K562 (cell line): ENCODE measurements at regions not wholly inside any gene's neighbourhood (a gene's known extent, or its start where the extent isn't known, plus 50 kb on each side); places are given as distances from the start of the nearest gene placed in this dataset.

ENCODE experiments used
- ATAC-seq: fragments of 200-7000 bp; cut with Tn5 transposase; 3 replicates; pipeline ENCODE4 v1.9.1; 2020; ENCODE audit warnings: moderate library complexity
- BruUV-seq: library from RNA; stranded (reverse); fragments of 400-500 nt; replicated peaks from 2 replicates; lab custom pipeline; 2021; lab: Mats Ljungman, UMichigan
- CTCF ChIA-PET: fragments of 300-600 bp; formaldehyde crosslinking; extraction: SDS; loops from one replicate; lab custom pipeline; 2021; ENCODE audit warnings: low intra/inter-chr PET ratio; lab: Yijun Ruan, JAX
- POLR2A ChIA-PET: fragments of 300-600, 350-650 bp; sonication (Branson Sonifier 250); formaldehyde crosslinking; extraction: SDS; loops from one replicate; lab custom pipeline; 2021; ENCODE audit warnings: antibody characterized with exemption, inconsistent platforms; lab: Yijun Ruan, JAX
- DNase-seq, 4 experiments: peaks; one replicate each; pipeline versions ENCODE4 v3.0.0 to v3.0.0-alpha.2; 2011 to 2018; ENCODE audit warnings: low spot score in 3 of 4, mixed read lengths in 3 of 4; ENCODE audit errors: extremely low read depth in 1 of 4
- FAIRE-seq: peaks from 2 replicates; lab custom pipeline; 2011; peaks lifted over from hg19 to GRCh38; lab: Jason Lieb, UNC
- H2AFZ ChIP-seq: 2 replicates; pipeline ENCODE4 v1.6.0; 2011; ENCODE audit warnings: low read depth, low read length, control low read depth, inconsistent platforms
- H3K27ac ChIP-seq: fragments of 200-600 bp; 3 replicates; pipeline ENCODE4 v1.8.0; 2011; ENCODE audit warnings: low read depth, mild to moderate bottlenecking, control low read depth, inconsistent platforms, low read length, moderate library complexity, mixed read lengths; ENCODE audit errors: extremely low read depth
- H3K27me3 ChIP-seq, 2 experiments: fragments of 300-600 bp in 1 of 2; 2 replicates in 1 of 2; 3 replicates in 1 of 2; pipeline versions ENCODE4 v1.6.0 to v1.8.0; 2011; ENCODE audit warnings: inconsistent platforms in 2 of 2, low read length in 2 of 2, mild to moderate bottlenecking in 1 of 2, mixed read lengths in 1 of 2, moderate library complexity in 1 of 2; ENCODE audit not compliant: control insufficient read depth in 2 of 2, insufficient read depth in 2 of 2
- H3K36me3 ChIP-seq: fragments of 300-600 bp; 3 replicates; pipeline ENCODE4 v1.8.0; 2011; ENCODE audit warnings: mild to moderate bottlenecking, low read length, inconsistent platforms; ENCODE audit not compliant: control insufficient read depth, insufficient read depth
- H3K4me1 ChIP-seq, 2 experiments: fragments of 200-600 bp in 1 of 2; replicated peaks in 1 of 2; 2 replicates in 1 of 2; 3 replicates in 1 of 2; pipeline versions ENCODE4 v1.5.1 to v1.8.0; 2011; ENCODE audit warnings: inconsistent platforms in 2 of 2, low read length in 2 of 2, mild to moderate bottlenecking in 1 of 2, mixed read lengths in 1 of 2, moderate library complexity in 1 of 2; ENCODE audit not compliant: control insufficient read depth in 2 of 2, insufficient read depth in 2 of 2
- H3K4me2 ChIP-seq: 2 replicates; pipeline ENCODE4 v1.6.1; 2011; ENCODE audit warnings: low read length, control low read depth, inconsistent platforms, mixed read lengths; ENCODE audit not compliant: insufficient read depth
- H3K4me3 ChIP-seq: fragments of 200-600 bp; sonication (generic), shearing (Covaris generic); 2 replicates; pipeline ENCODE4 v1.5.1; 2016; ENCODE audit warnings: control low read depth, inconsistent platforms
- H3K79me2 ChIP-seq: fragments of 200-600 bp; 3 replicates; pipeline ENCODE4 v1.8.0; 2011; ENCODE audit warnings: low read length, inconsistent platforms; ENCODE audit not compliant: control insufficient read depth, insufficient read depth
- H3K9ac ChIP-seq, 2 experiments: 2 replicates each; pipeline versions ENCODE4 v1.6.0 to v1.6.1; 2011; ENCODE audit warnings: low read depth in 2 of 2, low read length in 2 of 2, control low read depth in 1 of 2, inconsistent platforms in 1 of 2, mild to moderate bottlenecking in 1 of 2, mixed read lengths in 1 of 2; ENCODE audit not compliant: insufficient read depth in 1 of 2
- H3K9me1 ChIP-seq: one replicate; pipeline ENCODE4 v1.6.0; 2011; ENCODE audit warnings: inconsistent platforms, mild to moderate bottlenecking, low read length, moderate library complexity; ENCODE audit not compliant: control insufficient read depth, insufficient read depth
- H3K9me3 ChIP-seq: replicated peaks from 2 replicates; pipeline ENCODE4 v1.5.1; 2011; ENCODE audit warnings: low read depth, low read length, inconsistent platforms; ENCODE audit not compliant: control insufficient read depth, insufficient read depth
- H4K20me1 ChIP-seq: replicated peaks from 2 replicates; pipeline ENCODE4 v1.6.1; 2011; ENCODE audit warnings: low read length, inconsistent platforms, mixed read lengths; ENCODE audit not compliant: control insufficient read depth, insufficient read depth
- BCOR ChIP-seq: fragments of 450-650 bp; IDR thresholded peaks from 2 replicates; pipeline ENCODE4 v1.6.1; 2016
- ETV5 ChIP-seq: sonication (generic); formaldehyde crosslinking; IDR thresholded peaks from 2 replicates; pipeline ENCODE4 v1.4.0; 2020; ENCODE audit warnings: low read depth, mild to moderate bottlenecking, missing genetic modification reagents
- HDAC3 ChIP-seq: fragments of 450-650 bp; IDR thresholded peaks from 2 replicates; pipeline ENCODE4 v1.6.1; 2018; ENCODE audit warnings: borderline replicate concordance, mild to moderate bottlenecking, moderate library complexity; ENCODE audit not compliant: partially characterized antibody
- NR1H2 ChIP-seq: sonication (generic); formaldehyde crosslinking; IDR thresholded peaks from 2 replicates; pipeline ENCODE4 v1.4.0; 2020; ENCODE audit warnings: mild to moderate bottlenecking, missing genetic modification reagents
- PYGO2 ChIP-seq: fragments of 450-650 bp; IDR thresholded peaks from 2 replicates; pipeline ENCODE4 v1.6.1; 2016; ENCODE audit warnings: mild to moderate bottlenecking, missing genetic modification characterization, moderate library complexity, missing compliant biosample characterization
- RERE ChIP-seq: sonication (generic); formaldehyde crosslinking; IDR thresholded peaks from 2 replicates; pipeline ENCODE4 v1.8.0; 2023; ENCODE audit warnings: missing genetic modification reagents, mild to moderate bottlenecking, borderline replicate concordance
- ZNF644 ChIP-seq: fragments of 200-800 bp; sonication (Bioruptor generic); IDR thresholded peaks from 2 replicates; pipeline ENCODE4 v1.6.1; 2016; ENCODE audit warnings: low read depth, missing genetic modification characterization, missing compliant biosample characterization
- WGBS: fragments of 100-300 bp; shearing (Covaris generic); methylation state at CpG from one replicate; pipeline ENCODE4 v1.1.6; 2016; ENCODE audit warnings: low coverage, mixed read lengths; ENCODE audit not compliant: insufficient coverage; ENCODE audit errors: missing lambda C conversion rate; 5-methylcytosine and 5-hydroxymethylcytosine counted together
- in situ Hi-C: fragments of 300-500 bp; cut with MboI; formaldehyde crosslinking; loops from 4 replicates; pipeline ENCODE4 v1.15.0; 2018; ENCODE audit warnings: inconsistent platforms, mixed read lengths
- intact Hi-C: fragments of 100-400 bp; cut with micrococcal nuclease; formaldehyde crosslinking; loops from 2 replicates; pipeline ENCODE4 v1.14.2; 2022
- TF ChIP-seq, protein P1 (sequence below): sonication (generic); formaldehyde crosslinking; IDR thresholded peaks from 2 replicates; pipeline ENCODE4 v1.8.0; 2022; ENCODE audit warnings: mild to moderate bottlenecking, missing genetic modification reagents
- TF ChIP-seq, protein P2 (sequence below): fragments of 450-650 bp; IDR thresholded peaks from 2 replicates; pipeline ENCODE4 v1.6.1; 2017; ENCODE audit warnings: antibody characterized with exemption
- TF ChIP-seq, protein P3 (sequence below): fragments of 250-450 bp; sonication (Bioruptor Pico); IDR thresholded peaks from 2 replicates; pipeline ENCODE4 v1.4.0; 2020; ENCODE audit warnings: mild to moderate bottlenecking, moderate library complexity

GRCh38 chr10:10807106-10807505, 210.6 kb upstream of the CELF2 start:
- BruUV-seq, result no TSS peak
- no peak for FAIRE-seq
- no peak for ATAC-seq

More at GRCh38 chr10:10807106-10807505, 210.6 kb upstream of the CELF2 start:
- in situ Hi-C loops, result no loop called here
- ChIA-PET CTCF (no interaction called here), POLR2A (no interaction called here)
- Histone ChIP-seq H2AFZ (no peak overlapping the region), H3K27ac (no peak overlapping the region), H3K4me3 (no peak overlapping the region), H3K4me2 (no peak overlapping the region), H3K9me1 (no peaks in the 10 kb centered on the region), H3K9me3 (no peaks in the 10 kb centered on the region), H3K79me2 (no peaks in the 10 kb centered on the region), H3K36me3 (no peaks in the 10 kb centered on the region), H4K20me1 (no peaks in the 10 kb centered on the region), H3K9ac (no peak overlapping the region), H3K27me3 (no peaks in the 10 kb centered on the region), H3K4me1 (no peaks in the 10 kb centered on the region)
- DNase-seq, result no peak
- WGBS, result 0% methylated on average over 1 of the region's 1 CpG
- intact Hi-C loops, result no loop called here
- TF ChIP-seq NR1H2 (CRISPR knock-in tag), result no peak
- TF ChIP-seq ZNF644 (tag), result no peak
- TF ChIP-seq, protein P1, sequence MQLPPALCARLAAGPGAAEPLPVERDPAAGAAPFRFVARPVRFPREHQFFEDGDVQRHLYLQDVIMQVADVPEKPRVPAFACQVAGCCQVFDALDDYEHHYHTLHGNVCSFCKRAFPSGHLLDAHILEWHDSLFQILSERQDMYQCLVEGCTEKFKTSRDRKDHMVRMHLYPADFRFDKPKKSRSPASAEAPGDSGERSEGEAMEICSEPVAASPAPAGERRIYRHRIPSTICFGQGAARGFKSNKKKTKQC (CRISPR knock-in tag), result no peak
- no peak for TF ChIP-seq PYGO2 (tag)
- no peak for TF ChIP-seq RERE (CRISPR knock-in tag)
- no peak for TF ChIP-seq ETV5 (CRISPR knock-in tag)
- TF ChIP-seq, protein P2, sequence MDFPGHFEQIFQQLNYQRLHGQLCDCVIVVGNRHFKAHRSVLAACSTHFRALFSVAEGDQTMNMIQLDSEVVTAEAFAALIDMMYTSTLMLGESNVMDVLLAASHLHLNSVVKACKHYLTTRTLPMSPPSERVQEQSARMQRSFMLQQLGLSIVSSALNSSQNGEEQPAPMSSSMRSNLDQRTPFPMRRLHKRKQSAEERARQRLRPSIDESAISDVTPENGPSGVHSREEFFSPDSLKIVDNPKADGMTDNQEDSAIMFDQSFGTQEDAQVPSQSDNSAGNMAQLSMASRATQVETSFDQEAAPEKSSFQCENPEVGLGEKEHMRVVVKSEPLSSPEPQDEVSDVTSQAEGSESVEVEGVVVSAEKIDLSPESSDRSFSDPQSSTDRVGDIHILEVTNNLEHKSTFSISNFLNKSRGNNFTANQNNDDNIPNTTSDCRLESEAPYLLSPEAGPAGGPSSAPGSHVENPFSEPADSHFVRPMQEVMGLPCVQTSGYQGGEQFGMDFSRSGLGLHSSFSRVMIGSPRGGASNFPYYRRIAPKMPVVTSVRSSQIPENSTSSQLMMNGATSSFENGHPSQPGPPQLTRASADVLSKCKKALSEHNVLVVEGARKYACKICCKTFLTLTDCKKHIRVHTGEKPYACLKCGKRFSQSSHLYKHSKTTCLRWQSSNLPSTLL, result no peak
- no peak for TF ChIP-seq HDAC3
- no peak for TF ChIP-seq BCOR
- TF ChIP-seq, protein P3, sequence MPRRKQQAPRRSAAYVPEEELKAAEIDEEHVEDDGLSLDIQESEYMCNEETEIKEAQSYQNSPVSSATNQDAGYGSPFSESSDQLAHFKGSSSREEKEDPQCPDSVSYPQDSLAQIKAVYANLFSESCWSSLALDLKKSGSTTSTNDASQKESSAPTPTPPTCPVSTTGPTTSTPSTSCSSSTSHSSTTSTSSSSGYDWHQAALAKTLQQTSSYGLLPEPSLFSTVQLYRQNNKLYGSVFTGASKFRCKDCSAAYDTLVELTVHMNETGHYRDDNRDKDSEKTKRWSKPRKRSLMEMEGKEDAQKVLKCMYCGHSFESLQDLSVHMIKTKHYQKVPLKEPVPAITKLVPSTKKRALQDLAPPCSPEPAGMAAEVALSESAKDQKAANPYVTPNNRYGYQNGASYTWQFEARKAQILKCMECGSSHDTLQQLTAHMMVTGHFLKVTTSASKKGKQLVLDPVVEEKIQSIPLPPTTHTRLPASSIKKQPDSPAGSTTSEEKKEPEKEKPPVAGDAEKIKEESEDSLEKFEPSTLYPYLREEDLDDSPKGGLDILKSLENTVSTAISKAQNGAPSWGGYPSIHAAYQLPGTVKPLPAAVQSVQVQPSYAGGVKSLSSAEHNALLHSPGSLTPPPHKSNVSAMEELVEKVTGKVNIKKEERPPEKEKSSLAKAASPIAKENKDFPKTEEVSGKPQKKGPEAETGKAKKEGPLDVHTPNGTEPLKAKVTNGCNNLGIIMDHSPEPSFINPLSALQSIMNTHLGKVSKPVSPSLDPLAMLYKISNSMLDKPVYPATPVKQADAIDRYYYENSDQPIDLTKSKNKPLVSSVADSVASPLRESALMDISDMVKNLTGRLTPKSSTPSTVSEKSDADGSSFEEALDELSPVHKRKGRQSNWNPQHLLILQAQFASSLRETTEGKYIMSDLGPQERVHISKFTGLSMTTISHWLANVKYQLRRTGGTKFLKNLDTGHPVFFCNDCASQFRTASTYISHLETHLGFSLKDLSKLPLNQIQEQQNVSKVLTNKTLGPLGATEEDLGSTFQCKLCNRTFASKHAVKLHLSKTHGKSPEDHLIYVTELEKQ (CRISPR knock-in tag), result no peak
